HG02798 (cell line): ENCODE measurements at regions not wholly inside any gene's neighbourhood (a gene's known extent, or its start where the extent isn't known, plus 50 kb on each side); places are given as distances from the start of the nearest gene placed in this dataset.
"Not testable (repeated sequence)": the region's sequence is repeated elsewhere in the genome, so short reads cannot be mapped to it uniquely, and the experiment has no call there.

Source experiments
- ATAC-seq: cut with Tn5 transposase; IDR thresholded peaks from one replicate; pipeline ENCODE4 v1.9.1; 2021; ENCODE audit warnings: mild to moderate bottlenecking; ENCODE audit not compliant: unreplicated experiment, poor library complexity

DNA sequence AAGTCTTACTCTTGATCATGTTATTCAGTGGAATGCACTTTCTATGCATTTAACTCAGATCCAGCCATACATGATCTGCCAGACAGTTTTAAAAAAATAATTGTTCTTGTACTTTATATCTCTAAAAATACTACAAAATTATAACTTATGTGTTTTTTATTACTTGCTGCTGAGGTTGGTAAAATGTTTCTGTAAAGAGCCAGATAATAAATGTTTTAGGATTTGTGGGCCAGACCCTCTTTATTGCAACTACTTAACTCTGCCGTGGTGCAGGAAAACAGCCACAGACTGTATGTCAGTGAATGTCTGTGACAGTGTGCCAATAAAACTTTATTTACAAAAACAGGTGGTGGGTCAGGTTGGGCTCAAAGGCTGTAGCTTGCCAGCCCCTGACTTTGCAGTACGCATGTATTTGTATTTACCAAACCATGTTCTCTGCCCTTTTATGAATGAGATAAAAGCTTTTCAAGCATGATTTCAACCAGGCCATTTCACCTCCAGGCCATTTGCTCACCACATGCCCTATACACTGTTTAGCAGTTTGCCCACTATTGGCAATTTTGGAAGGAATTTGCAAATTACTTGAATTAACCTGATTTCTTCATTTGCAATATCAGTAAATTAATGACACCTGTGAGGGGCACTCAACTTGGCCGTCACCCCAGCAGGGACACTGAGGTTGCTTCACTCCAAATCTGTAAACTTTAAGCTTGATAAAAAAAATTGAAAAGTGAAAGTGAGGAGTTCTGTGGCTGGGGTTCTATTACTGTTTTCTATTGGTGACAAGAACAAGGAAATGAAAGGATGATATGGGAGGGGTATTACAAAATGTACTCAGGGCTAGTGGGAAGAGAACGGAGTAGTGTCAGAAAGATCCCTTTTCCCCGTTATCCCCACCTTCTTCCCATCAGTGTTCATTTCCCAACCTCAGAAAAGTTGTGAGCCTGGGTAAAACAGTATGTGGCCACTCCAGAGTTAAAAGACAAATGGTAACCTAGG lies 133.4 kb downstream of the CEBPB start:
- ATAC-seq: no peak

DNA sequence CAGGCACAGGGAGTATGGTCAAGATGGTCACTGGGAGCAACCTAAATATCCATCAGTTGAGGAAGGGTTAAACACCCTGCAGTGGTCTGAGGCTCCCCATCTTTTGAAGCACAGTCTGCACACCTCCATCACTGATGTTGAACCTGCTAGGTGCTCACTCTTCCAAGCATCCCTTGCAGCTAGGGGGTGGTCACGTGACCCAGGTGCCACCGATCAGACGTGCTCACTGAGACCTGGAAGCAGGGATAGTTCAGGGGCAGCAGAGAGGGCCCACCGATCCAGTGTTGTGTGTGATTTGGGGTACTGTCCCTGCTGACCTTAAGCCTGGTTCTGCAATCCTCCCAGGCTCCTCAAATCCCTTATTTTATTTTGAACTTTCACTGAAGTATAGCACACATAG lies 134.6 kb downstream of the CEBPB start:
- ATAC-seq: no peak

DNA sequence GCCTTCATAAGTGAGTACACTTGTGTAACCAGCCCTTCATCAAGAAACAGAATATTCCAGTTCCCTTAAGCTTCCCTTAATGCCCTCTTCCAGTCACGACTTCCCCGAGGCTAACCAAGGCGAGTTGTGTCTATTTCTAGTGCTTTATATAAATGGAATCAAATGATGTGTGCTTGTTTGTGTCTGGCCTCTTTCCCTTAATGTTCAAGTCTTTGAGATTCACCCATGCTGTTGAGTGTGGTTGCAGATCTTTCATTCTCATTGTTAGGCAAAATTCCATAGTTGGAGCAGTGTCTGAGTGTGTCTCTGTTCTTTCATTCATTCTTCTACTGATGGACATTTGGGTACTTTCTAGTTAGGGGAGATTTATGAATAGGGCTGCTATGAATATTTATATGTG lies 135.0 kb downstream of the CEBPB start:
- ATAC-seq: no peak

- ATAC-seq: no peak
These were observed 137.0 kb downstream of the CEBPB start for GRCh38 chr20:50327666-50328065.

DNA sequence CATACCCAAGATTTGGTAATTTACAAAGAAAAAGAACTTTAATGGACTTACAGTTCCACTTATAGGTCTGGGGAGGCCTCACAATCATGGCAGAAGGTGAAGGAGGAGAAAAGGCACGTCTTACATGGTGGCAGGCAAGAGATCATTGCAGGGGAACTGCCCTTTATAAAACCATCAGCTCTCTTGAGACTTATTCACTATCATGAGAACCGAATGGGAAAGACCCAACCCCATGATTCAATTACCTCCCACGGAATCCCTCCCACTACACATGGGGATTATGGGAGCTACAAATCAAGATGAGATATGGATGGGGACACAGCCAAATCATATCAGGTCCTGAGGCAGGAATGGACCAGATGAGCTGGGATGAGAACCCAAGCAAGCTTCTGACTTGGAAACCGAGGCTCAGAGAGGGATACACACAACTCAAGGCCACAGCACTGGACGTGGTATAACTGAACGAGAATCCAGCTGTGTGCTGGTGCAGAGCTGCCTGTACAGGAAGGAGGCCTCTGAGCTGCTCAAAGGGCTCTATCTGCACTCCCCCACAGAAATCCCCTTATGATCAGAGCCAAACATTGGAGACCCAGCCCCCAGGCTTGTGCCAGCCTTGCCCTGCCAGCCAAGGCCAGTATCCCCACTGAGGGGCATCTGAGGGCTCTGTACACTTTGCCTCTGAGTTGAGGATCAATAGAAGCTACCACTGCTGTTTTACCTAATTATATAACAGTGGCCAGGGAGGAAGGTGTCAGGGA lies 137.8 kb downstream of the CEBPB start:
- no peak for ATAC-seq

DNA sequence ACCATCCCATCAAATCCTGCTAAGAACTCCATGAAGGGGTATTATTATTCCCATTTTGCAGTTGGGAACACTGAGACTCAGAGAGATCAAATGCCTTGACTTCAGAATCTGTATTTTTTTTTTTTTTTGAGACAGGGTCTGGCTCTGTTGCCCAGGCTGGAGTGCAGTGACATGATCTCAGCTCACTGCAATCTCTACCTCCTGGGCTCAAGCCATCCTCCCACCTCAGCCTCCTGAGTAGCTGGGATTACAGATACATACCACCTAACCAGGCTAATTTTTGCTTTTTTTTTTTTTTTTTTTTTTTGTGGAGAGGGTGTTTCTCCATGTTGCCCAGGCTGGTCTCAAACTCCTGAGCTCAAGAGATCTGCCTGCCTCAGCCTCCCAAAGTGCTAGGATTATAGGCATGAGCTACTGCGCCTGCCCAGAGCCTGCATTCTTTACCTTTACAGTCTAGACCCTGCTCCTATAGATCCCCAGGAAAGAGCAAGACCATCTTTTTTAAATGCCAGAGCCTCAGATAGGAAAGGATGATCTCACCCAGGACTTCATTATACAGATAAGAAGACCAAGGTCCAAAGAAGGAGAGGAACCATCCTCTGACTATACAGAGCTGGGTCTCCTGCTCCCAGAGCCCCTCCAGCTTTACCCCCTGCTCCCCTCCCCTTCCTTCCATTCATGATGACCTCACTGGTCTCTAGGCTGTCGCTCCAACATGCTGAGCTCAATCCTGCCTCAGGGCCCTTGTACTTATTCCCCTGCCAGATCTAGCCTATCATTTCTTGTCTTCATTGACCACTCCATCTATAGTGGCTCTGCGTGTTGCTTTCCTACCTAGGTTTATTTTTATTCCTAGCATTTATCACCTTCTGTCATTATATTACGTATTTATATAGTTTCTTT lies 138.6 kb downstream of the CEBPB start:
- no peak for ATAC-seq

DNA sequence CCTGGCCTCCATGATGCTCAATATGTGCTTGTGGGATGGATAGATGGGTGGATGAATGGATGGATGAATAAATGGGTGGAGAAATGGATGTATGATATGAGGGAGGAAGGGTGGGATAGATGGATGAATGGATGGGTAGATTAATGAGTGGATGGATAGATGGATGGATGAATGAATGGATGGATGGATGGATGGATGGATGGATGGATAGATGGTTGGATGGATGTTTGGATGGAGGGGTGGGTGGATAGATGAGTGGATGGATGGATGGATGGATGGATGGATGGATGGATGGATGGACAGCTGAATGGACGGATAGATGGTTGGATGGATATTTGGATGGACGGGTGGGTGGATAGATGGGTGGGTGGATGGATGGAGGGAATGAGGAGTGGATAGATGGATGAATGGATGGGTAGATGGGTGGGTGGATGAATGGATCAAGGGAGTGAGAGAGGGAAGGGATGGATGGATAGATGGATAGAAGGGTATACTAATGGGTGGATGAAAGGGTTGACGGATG lies 139.4 kb downstream of the CEBPB start:
- no peak for ATAC-seq

- ATAC-seq: no peak
These were observed 140.1 kb downstream of the CEBPB start for GRCh38 chr20:50330504-50331313.

DNA sequence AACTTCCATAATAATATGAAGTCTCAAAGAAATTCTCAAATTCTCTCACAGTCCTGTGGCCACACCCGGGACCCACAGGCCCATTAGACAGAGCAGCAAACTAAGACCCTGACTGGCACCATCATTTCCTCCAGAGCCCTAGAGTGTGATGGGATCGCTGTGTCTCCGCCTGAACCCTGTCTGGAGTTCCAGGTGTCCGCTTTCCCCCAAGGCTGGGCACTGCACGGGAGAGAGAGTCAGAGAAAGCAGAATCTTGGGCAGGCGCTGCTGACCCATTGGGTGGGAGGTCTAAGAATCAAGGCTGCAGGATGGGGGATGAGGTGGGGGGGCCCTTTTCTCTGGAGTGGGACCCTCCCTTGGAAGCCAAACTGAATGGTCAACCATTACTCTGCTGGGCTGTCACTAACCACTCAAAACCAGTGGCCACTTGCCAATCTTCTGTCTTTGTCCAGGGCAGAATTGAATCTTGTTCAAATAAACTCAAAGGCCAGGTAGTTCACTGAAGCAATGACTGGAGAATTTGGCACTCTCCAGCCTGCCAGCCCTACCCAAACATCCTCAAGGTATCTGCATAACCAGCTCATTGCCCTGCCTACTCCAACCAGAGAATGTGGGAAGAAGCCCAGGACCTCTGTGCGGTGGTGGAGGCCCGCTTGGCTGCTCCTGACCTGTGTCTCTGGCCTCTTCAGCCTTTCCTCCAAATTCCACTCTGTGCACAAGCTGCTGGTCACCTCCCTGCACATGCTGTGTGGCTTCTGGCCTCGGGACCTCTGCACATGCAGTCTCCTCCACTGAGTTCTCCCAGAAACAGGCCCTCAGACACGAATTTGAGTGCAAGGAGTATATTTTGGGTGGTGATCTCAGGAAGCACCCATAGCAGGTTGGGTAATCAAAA lies 141.1 kb downstream of the CEBPB start:
- no peak for ATAC-seq

- ATAC-seq: no peak
These were observed 141.9 kb downstream of the CEBPB start for GRCh38 chr20:50332491-50332980.

DNA sequence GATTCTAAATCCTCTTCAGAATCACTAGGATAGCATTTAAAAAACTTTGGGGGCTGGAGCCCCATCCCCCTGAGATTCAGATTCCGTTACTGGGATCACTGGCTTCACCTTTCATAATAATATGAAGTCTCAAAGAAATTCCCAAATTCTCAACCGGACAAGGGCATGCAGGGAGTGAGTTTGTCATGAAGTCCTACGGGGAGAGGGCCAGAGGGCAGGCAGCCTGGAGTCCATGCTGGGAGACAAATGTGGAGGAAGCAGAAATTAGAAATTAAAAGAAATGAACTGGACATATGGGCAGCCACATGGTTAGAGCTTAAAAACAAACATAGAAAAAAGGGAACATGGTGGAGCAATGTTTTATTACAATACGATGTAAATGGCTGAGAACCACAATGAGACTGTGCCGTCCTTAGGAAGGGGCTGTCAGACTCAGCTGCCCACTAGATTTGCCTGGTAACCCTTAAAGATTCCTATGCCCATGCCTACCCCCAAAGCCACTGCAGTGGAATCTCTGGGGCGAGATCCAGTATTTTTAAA lies 142.6 kb downstream of the CEBPB start:
- no peak for ATAC-seq

DNA sequence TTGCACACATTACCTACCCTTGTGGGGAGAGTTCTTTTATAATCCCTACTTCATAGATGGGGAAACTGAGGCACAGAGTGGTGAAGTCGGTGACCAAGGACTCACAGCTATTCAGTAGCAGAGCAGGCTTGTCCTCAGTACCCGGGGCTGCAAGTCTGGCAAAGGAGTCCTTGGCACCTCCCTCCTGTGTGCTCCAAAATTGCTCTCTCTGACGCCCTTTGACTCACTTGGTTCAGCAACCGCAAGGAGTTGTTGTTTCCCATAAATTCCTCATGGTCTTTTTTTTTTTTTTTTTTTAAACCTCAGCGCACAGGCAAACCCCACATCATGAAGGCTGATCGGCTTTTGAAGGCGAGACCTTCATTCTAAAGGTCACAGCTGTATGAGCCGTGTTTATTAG lies 143.2 kb downstream of the CEBPB start:
- ATAC-seq: no peak

DNA sequence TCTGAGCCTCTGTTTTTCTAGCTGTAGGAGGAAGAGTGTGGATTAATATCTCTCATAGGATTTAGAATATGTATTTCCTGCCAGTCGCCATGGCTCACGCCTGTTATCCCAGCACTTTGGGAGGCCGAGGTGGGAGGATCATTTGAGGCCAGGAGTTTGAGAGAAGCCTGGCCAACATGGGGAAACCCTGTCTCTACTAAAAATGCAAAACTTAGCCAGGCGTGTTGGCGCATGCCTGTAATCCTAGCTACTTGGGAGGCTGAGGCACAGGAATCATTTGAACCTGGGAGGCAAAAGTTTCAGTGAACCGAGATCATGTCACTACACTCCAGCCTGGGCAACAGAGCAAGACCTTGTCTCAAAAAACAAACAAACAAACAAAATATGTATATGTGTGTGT lies 143.9 kb downstream of the CEBPB start:
- ATAC-seq: not testable (repeated sequence)

- no peak for ATAC-seq
These were observed 144.5 kb downstream of the CEBPB start for GRCh38 chr20:50335105-50335504.

GRCh38 chr20:50335866-50336265 lies 145.2 kb downstream of the CEBPB start:
- ATAC-seq: no peak

DNA sequence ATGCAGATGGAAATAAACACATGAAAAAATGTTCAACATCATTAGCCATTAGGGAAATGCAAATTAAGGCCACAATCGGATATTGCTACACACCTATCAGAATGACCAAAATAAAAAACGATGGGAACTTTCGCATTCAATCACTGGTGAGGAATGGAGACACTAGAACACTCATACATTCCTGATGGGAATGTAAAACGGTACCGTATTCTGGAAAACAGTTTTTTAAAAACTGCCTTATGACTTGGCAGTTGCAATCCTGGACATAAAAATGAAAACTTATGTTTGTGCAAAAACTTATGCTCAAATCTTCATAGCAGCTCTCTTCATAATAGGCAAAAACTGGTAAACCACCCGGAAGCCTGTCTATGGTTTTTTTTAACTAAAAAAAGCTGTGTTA lies 146.0 kb downstream of the CEBPB start:
- no peak for ATAC-seq

DNA sequence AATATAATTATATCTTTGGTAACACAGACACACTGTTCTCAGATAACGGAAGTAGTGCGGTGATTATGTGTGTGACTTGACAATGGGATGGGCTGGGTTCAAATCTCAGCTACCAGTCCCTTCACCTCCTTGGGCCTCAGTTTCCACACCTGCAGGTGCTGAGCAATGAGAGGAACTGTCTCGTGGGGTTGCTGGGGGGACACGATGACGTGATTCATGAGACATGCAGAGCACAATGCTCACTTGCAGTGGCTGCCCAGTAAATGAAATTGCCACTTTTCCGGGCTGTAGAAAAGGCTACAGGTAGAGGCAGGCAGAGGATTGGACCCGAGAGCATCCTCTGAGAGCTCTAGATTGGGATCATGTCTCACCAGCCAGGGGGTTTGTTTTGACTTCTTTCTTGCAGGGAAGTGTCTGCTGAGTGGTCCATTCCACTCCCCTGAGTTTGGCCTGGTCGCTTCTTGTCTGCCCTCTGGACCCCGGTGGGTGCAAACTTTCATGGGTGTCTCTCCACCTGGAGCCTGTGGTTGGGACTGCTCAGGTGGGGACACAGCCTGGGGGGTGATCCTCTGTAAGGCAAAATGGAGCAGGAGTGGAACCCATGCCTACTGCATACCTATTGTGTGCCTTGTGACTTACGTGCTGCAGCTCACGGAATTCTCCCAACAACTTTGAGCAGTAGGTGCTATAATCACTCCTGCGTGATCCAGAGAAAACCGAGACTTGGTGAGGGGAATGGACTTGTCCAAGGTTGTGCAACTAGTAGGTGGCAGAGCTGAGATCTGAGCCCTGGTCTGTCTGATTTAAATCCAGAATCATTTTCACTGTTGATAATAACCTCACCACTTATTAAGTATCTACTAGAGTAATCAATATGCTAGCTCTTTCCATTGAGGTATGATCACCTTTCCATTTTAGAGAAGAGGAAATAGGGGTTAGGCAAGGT lies 147.2 kb downstream of the CEBPB start:
- ATAC-seq: no peak
